ENCODE measurements at regions not wholly inside any gene's neighbourhood (a gene's known extent, or its start where the extent isn't known, plus 50 kb on each side); places are given as distances from the start of the nearest gene placed in this dataset.

DNA sequence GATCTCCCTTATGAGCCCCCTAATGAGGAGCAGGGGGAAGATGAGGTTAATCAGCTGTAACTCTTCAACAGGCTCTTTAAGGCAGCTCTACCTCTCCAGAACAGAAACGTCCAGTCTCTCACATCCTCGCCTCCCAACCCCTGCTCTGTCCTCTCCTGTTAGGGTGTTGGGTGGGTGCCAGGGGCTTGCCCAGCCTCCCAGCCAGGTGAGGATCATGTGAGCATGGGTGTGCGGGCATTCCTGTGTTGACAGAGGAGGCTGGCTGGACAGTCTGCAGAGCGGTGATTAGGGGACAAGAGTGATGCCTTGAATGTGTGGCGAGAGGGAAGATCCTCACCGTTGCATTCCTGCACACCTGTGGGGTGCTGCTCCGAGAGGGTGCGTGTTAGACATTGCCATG is 51.7 kb downstream of the CCDC180 start:
- Histone ChIP-seq H3K9me3 (no peaks in the 10 kb centered on the region), H3K36me3 (peaks cover 0 to 2% of the 10 kb centered on the region in 2 donors), H3K4me1 (replicated peaks) (no peaks in the 10 kb centered on the region), H3K27me3 (replicated peaks; ENCODE audit: insufficient read depth) (no peaks in the 10 kb centered on the region), H3K27ac (no peak overlapping the region), H3K4me3 (no peak overlapping the region)
- 76% methylated on average over 8 of the region's 8 CpGs for WGBS
- intact Hi-C loops (cut with DNase I): no loop called here
- peak; percentile 17 for DNase-seq (ENCODE audit: low spot score)
- TF ChIP-seq, protein P1, sequence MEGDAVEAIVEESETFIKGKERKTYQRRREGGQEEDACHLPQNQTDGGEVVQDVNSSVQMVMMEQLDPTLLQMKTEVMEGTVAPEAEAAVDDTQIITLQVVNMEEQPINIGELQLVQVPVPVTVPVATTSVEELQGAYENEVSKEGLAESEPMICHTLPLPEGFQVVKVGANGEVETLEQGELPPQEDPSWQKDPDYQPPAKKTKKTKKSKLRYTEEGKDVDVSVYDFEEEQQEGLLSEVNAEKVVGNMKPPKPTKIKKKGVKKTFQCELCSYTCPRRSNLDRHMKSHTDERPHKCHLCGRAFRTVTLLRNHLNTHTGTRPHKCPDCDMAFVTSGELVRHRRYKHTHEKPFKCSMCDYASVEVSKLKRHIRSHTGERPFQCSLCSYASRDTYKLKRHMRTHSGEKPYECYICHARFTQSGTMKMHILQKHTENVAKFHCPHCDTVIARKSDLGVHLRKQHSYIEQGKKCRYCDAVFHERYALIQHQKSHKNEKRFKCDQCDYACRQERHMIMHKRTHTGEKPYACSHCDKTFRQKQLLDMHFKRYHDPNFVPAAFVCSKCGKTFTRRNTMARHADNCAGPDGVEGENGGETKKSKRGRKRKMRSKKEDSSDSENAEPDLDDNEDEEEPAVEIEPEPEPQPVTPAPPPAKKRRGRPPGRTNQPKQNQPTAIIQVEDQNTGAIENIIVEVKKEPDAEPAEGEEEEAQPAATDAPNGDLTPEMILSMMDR (IDR thresholded peaks at IDR 0.05): no peak
- TF ChIP-seq POLR2A (IDR thresholded peaks at IDR 0.05) (no peak), POLR2AphosphoS5 (IDR thresholded peaks at IDR 0.05) (no peak)
